OCI-LY1 (cell line): ENCODE measurements at regions not wholly inside any gene's neighbourhood (a gene's known extent, or its start where the extent isn't known, plus 50 kb on each side); places are given as distances from the start of the nearest gene placed in this dataset.

Experiments used
- H2AFZ ChIP-seq: fragments of 200-600 bp; sonication (generic), shearing (Covaris generic); 2 replicates; pipeline ENCODE4 v1.6.0; 2014; ENCODE audit warnings: antibody characterized with exemption, mild to moderate bottlenecking, low read length
- H3F3A ChIP-seq: fragments of 200-600 bp; sonication (generic), shearing (Covaris generic); 2 replicates; pipeline ENCODE4 v1.6.0; 2014; ENCODE audit warnings: mild to moderate bottlenecking, antibody characterized with exemption, low read length, moderate library complexity; ENCODE audit not compliant: insufficient read depth
- H3K27ac ChIP-seq: fragments of 200-600 bp; sonication (generic); 2 replicates; pipeline ENCODE4 v1.5.1; 2014; ENCODE audit warnings: low read length, mixed run types, mild to moderate bottlenecking, low read depth; ENCODE audit not compliant: poor library complexity, severe bottlenecking
- H3K27me3 ChIP-seq: fragments of 200-600 bp; sonication (generic); 2 replicates; pipeline ENCODE4 v1.6.0; 2014; ENCODE audit warnings: antibody characterized with exemption, mild to moderate bottlenecking, low read length, moderate library complexity; ENCODE audit not compliant: insufficient read depth
- H3K36me3 ChIP-seq: fragments of 200-600 bp; sonication (generic); 2 replicates; pipeline ENCODE4 v1.6.1; 2014; ENCODE audit warnings: mild to moderate bottlenecking, antibody characterized with exemption, low read length, moderate library complexity, mixed read lengths; ENCODE audit not compliant: insufficient read depth
- H3K4me1 ChIP-seq: fragments of 200-600 bp; sonication (generic); 2 replicates; pipeline ENCODE4 v1.5.1; 2014; ENCODE audit warnings: mild to moderate bottlenecking, low read length, moderate library complexity; ENCODE audit not compliant: insufficient read depth, severe bottlenecking
- H3K4me2 ChIP-seq: fragments of 200-600 bp; sonication (generic), shearing (Covaris generic); 2 replicates; pipeline ENCODE4 v1.6.1; 2014; ENCODE audit warnings: low read length
- H3K4me3 ChIP-seq: fragments of 200-600 bp; sonication (generic); 2 replicates; pipeline ENCODE4 v1.5.1; 2014; ENCODE audit warnings: low read length, low read depth, mild to moderate bottlenecking, mixed read lengths; ENCODE audit not compliant: poor library complexity, severe bottlenecking
- H3K79me2 ChIP-seq: fragments of 200-600 bp; shearing (Covaris generic); 2 replicates; pipeline ENCODE4 v1.6.1; 2016; ENCODE audit warnings: mixed run types, low read length, mixed read lengths; ENCODE audit not compliant: insufficient read depth
- H3K9ac ChIP-seq: fragments of 200-600 bp; sonication (generic), shearing (Covaris generic); 2 replicates; pipeline ENCODE4 v1.6.1; 2014; ENCODE audit warnings: mild to moderate bottlenecking, low read length, mixed read lengths
- H3K9me2 ChIP-seq: fragments of 200-600 bp; sonication (generic), shearing (Covaris generic); 2 replicates; pipeline ENCODE4 v1.6.1; 2014; ENCODE audit warnings: low read depth, mild to moderate bottlenecking, low read length, mixed read lengths
- H3K9me3 ChIP-seq: fragments of 200-600 bp; shearing (Covaris generic); 2 replicates; pipeline ENCODE4 v1.6.1; 2014; ENCODE audit warnings: low read length, mixed read lengths
- H4K20me1 ChIP-seq: fragments of 200-600 bp; sonication (generic), shearing (Covaris generic); 2 replicates; pipeline ENCODE4 v1.6.0; 2016; ENCODE audit warnings: mild to moderate bottlenecking, low read length; ENCODE audit not compliant: insufficient read depth
- CTCF ChIP-seq: fragments of 200-600 bp; sonication (generic), shearing (Covaris generic); IDR thresholded peaks from 2 replicates; pipeline ENCODE4 v1.5.1; 2017; ENCODE audit warnings: mild to moderate bottlenecking, antibody characterized with exemption, low read length, moderate library complexity, mixed read lengths
- EZH2 ChIP-seq: fragments of 200-600 bp; sonication (generic), shearing (Covaris generic); IDR thresholded peaks from 2 replicates; pipeline ENCODE4 v1.8.0; 2017; ENCODE audit warnings: borderline replicate concordance, mixed run types, mild to moderate bottlenecking, antibody characterized with exemption, low read length, moderate library complexity, mixed read lengths

- Histone ChIP-seq H3K27ac (no peak overlapping the region), H3K4me3 (no peak overlapping the region)
- no peak for TF ChIP-seq EZH2
- TF ChIP-seq CTCF: no peak
These were observed 65.3 kb upstream of the ADRB2 start for GRCh38 chr5:148760945-148761638.

GRCh38 chr5:148763996-148764395 lies 62.4 kb upstream of the ADRB2 start:
- Histone ChIP-seq H3K4me3 (no peak overlapping the region), H3K79me2 (no peaks in the 10 kb centered on the region), H3K27ac (no peak overlapping the region), H3F3A (no peaks in the 10 kb centered on the region), H3K4me1 (no peaks in the 10 kb centered on the region), H2AFZ (no peak overlapping the region), H3K9ac (no peak overlapping the region), H3K27me3 (no peaks in the 10 kb centered on the region), H4K20me1 (no peaks in the 10 kb centered on the region), H3K9me3 (no peaks in the 10 kb centered on the region), H3K9me2 (no peaks in the 10 kb centered on the region), H3K36me3 (no peaks in the 10 kb centered on the region), H3K4me2 (no peak overlapping the region)
- TF ChIP-seq EZH2 (no peak), CTCF (no peak)

More at GRCh38 chr5:148760945-148761638, 65.3 kb upstream of the ADRB2 start:
- Histone ChIP-seq H3K9me3 (no peaks in the 10 kb centered on the region), H3K27me3 (no peaks in the 10 kb centered on the region), H2AFZ (no peak overlapping the region), H3K4me1 (no peaks in the 10 kb centered on the region), H3K9me2 (no peaks in the 10 kb centered on the region), H3K79me2 (no peaks in the 10 kb centered on the region), H3K4me2 (no peak overlapping the region), H3K9ac (no peak overlapping the region), H3K36me3 (no peaks in the 10 kb centered on the region), H4K20me1 (no peaks in the 10 kb centered on the region), H3F3A (no peaks in the 10 kb centered on the region)

- Histone ChIP-seq H3K9me3 (no peaks in the 10 kb centered on the region), H3K27me3 (no peaks in the 10 kb centered on the region), H3K4me1 (no peaks in the 10 kb centered on the region), H3K4me3 (no peak overlapping the region), H3K4me2 (no peak overlapping the region), H3F3A (no peaks in the 10 kb centered on the region), H3K79me2 (no peaks in the 10 kb centered on the region), H3K9ac (no peak overlapping the region), H3K36me3 (no peaks in the 10 kb centered on the region), H3K27ac (no peak overlapping the region), H3K9me2 (no peaks in the 10 kb centered on the region), H2AFZ (no peak overlapping the region), H4K20me1 (no peaks in the 10 kb centered on the region)
- TF ChIP-seq EZH2 (no peak), CTCF (no peak)
These were observed 61.4 kb upstream of the ADRB2 start for GRCh38 chr5:148765061-148765460.
